HG03442 (cell line): ENCODE measurements at regions not wholly inside any gene's neighbourhood (a gene's known extent, or its start where the extent isn't known, plus 50 kb on each side); places are given as distances from the start of the nearest gene placed in this dataset.

Experiments used
- ATAC-seq: cut with Tn5 transposase; IDR thresholded peaks from one replicate; pipeline ENCODE4 v1.9.1; 2021; ENCODE audit warnings: mild to moderate bottlenecking, moderate library complexity; ENCODE audit not compliant: unreplicated experiment

GRCh38 chr3:147838652-147839051 lies 429.5 kb downstream of the ZIC1 start:
- ATAC-seq: no peak

GRCh38 chr3:147843331-147843730 lies 434.2 kb downstream of the ZIC1 start:
- ATAC-seq: no peak

- ATAC-seq: no peak
Measured at GRCh38 chr3:147846293-147846692, 437.1 kb downstream of the ZIC1 start.

- no peak for ATAC-seq
Measured at GRCh38 chr3:147846854-147847478, 437.8 kb downstream of the ZIC1 start.

- no peak for ATAC-seq
Measured at GRCh38 chr3:147851062-147851461, 441.9 kb downstream of the ZIC1 start.

GRCh38 chr3:147854542-147854941 lies 445.4 kb downstream of the ZIC1 start:
- no peak for ATAC-seq

- no peak for ATAC-seq
Measured at GRCh38 chr3:147864754-147865354, 455.7 kb downstream of the ZIC1 start.

GRCh38 chr3:147866561-147866960 lies 457.4 kb downstream of the ZIC1 start:
- ATAC-seq: no peak

- no peak for ATAC-seq
Measured at GRCh38 chr3:147872568-147872967, 463.4 kb downstream of the ZIC1 start.

GRCh38 chr3:147875498-147875897 lies 466.3 kb downstream of the ZIC1 start:
- ATAC-seq: no peak

- no peak for ATAC-seq
Measured at GRCh38 chr3:147881933-147882332, 472.8 kb downstream of the ZIC1 start.

GRCh38 chr3:147886879-147887278 lies 477.7 kb downstream of the ZIC1 start:
- no peak for ATAC-seq

- ATAC-seq: no peak
Measured at GRCh38 chr3:147887797-147888196, 478.6 kb downstream of the ZIC1 start.

- peak; percentile 67 for ATAC-seq
Measured at GRCh38 chr3:147890114-147890513, 480.9 kb downstream of the ZIC1 start.

GRCh38 chr3:147895509-147895908 lies 486.3 kb downstream of the ZIC1 start:
- ATAC-seq: no peak

GRCh38 chr3:147900851-147901250 lies 491.7 kb downstream of the ZIC1 start:
- no peak for ATAC-seq

- no peak for ATAC-seq
Measured at GRCh38 chr3:147903026-147903425, 493.9 kb downstream of the ZIC1 start.

GRCh38 chr3:147904421-147904820 lies 495.3 kb downstream of the ZIC1 start:
- ATAC-seq: no peak

GRCh38 chr3:147906285-147906684 lies 497.1 kb downstream of the ZIC1 start:
- ATAC-seq: no peak

GRCh38 chr3:147914532-147914931 lies 505.4 kb downstream of the ZIC1 start:
- no peak for ATAC-seq

GRCh38 chr3:147915057-147915456 lies 505.9 kb downstream of the ZIC1 start:
- no peak for ATAC-seq

- ATAC-seq: no peak
Measured at GRCh38 chr3:147919496-147919895, 510.3 kb downstream of the ZIC1 start.

GRCh38 chr3:147921051-147921450 lies 511.9 kb downstream of the ZIC1 start:
- no peak for ATAC-seq
